ENCODE measurements at regions not wholly inside any gene's neighbourhood (a gene's known extent, or its start where the extent isn't known, plus 50 kb on each side); places are given as distances from the start of the nearest gene placed in this dataset.
"Not testable (repeated sequence)": the region's sequence is repeated elsewhere in the genome, so short reads cannot be mapped to it uniquely, and the experiment has no call there.

- H3K4me1 ChIP-seq (ENCODE audit: insufficient read depth, low read length); H3K9me3 ChIP-seq (ENCODE audit: low read depth, low read length); H3K4me3 ChIP-seq (ENCODE audit: low read length); H3K27me3 ChIP-seq (ENCODE audit: insufficient read depth, low read length): not testable (repeated sequence)
Observed at GRCh38 chr14:106365371-106365770, 839.0 kb downstream of the TMEM121 start.

- not testable (repeated sequence) for H3K27me3 ChIP-seq (ENCODE audit: insufficient read depth, low read length); H3K4me3 ChIP-seq (ENCODE audit: low read length); H3K9me3 ChIP-seq (ENCODE audit: low read depth, low read length); H3K4me1 ChIP-seq (ENCODE audit: insufficient read depth, low read length)
Observed at GRCh38 chr14:106365894-106366293, 839.5 kb downstream of the TMEM121 start.

DNA sequence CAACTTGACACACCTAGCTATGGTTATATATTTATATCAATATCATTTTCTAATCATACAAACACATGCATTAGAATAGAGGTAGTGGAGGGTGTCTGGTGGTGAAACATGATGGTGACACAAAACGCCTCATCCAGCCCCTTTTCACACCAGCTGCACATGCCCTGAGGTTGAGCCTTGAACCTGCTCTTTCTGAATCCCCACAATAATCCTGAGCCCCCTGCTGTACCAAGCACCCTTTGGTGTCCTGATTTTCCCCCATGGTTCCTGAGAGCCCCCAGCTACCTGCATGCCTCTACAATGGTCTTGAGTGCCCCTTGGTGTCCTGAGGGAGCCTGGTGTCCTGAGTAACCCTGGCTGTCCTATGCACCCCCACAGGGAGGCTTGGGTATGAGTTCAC, 840.6 kb downstream of the TMEM121 start:
- not testable (repeated sequence) for H3K4me3 ChIP-seq (ENCODE audit: low read length); H3K4me1 ChIP-seq (ENCODE audit: insufficient read depth, low read length); H3K9me3 ChIP-seq (ENCODE audit: low read depth, low read length); H3K27me3 ChIP-seq (ENCODE audit: insufficient read depth, low read length)

DNA sequence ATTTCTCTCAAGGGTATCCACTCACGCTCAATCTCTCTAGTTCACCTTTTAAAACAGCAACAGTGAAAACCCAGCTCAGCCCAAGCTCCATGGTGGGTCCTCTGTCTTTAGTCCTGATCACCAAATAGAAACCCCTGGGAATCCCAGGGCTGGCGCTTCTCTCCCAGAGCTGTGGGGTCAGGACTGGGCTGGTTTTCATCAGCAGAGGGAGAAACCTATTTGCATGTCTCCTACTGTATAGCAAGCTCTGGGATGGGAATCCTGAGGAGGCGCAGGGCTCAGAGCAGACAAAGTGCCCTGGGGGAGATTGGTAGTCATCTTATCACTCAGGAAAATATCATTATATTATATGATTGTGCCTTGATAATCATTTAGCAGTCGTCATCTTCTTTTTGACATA, 843.1 kb downstream of the TMEM121 start:
- H3K4me1 ChIP-seq (ENCODE audit: insufficient read depth, low read length); H3K27me3 ChIP-seq (ENCODE audit: insufficient read depth, low read length); H3K4me3 ChIP-seq (ENCODE audit: low read length); H3K9me3 ChIP-seq (ENCODE audit: low read depth, low read length): not testable (repeated sequence)

DNA sequence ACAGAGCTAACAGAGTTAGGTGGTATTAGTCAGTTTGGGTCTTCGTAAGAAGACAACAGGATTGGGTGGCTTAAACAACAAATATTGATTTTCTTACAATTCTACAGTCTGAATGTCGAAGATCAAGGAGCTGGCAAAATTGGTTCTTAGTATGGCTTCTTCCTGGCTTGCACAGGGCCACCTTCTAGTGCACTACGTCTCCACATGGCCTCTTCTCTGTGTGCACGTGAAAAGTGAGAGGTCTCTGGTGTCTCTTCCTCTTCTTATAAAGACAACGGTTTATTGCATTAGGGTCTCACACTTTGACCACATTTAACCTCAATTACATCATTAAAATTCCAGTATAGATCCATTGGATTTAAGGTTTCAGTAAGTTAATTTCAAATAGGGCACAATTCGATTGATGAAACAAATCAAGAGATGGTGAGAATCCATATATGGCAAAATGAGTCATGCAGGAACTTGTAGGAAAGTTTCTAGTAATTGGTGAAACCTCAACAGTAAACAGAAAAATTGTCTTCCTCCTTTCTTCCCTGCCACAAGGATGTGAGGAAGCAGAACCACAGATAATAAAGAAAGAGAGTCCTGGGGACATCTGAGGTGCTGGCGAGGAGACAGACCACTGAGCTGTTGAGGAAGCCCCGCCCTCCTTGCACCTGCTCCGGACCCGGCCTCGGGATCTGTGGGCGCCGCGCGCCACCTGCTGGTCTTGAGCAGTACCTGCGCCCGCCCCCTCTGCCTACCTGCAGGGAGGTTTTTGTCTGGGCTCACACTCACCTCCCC, 846.7 kb downstream of the TMEM121 start:
- Histone ChIP-seq H3K4me1 (ENCODE audit: insufficient read depth, low read length) (peaks cover 9% of the 10 kb centered on the region), H3K4me3 (ENCODE audit: low read length) (no peak overlapping the region), H3K9me3 (ENCODE audit: low read depth, low read length) (no peaks in the 10 kb centered on the region), H3K27me3 (ENCODE audit: insufficient read depth, low read length) (no peaks in the 10 kb centered on the region)

DNA sequence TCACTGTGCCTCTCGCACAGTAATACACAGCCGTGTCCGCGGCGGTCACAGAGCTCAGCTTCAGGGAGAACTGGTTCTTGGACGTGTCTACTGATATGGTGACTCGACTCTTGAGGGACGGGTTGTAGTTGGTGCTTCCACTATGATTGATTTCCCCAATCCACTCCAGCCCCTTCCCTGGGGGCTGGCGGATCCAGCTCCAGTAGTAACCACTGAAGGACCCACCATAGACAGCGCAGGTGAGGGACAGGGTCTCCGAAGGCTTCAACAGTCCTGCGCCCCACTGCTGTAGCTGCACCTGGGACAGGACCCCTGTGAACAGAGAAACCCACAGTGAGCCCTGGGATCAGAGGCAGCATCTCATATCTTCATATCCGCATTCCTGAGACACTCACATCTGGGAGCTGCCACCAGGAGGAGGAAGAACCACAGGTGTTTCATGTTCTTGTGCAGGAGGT, 847.3 kb downstream of the TMEM121 start:
- H3K4me1 ChIP-seq (ENCODE audit: insufficient read depth, low read length); H3K9me3 ChIP-seq (ENCODE audit: low read depth, low read length); H3K4me3 ChIP-seq (ENCODE audit: low read length); H3K27me3 ChIP-seq (ENCODE audit: insufficient read depth, low read length): not testable (repeated sequence)

GRCh38 chr14:106377432-106377831, 851.0 kb downstream of the TMEM121 start:
- H3K27me3 ChIP-seq (ENCODE audit: insufficient read depth, low read length): no peaks in the 10 kb centered on the region
- H3K4me1 ChIP-seq (ENCODE audit: insufficient read depth, low read length): peaks cover 9% of the 10 kb centered on the region
- no peaks in the 10 kb centered on the region for H3K9me3 ChIP-seq (ENCODE audit: low read depth, low read length)
- H3K4me3 ChIP-seq (ENCODE audit: low read length): no peak overlapping the region

DNA sequence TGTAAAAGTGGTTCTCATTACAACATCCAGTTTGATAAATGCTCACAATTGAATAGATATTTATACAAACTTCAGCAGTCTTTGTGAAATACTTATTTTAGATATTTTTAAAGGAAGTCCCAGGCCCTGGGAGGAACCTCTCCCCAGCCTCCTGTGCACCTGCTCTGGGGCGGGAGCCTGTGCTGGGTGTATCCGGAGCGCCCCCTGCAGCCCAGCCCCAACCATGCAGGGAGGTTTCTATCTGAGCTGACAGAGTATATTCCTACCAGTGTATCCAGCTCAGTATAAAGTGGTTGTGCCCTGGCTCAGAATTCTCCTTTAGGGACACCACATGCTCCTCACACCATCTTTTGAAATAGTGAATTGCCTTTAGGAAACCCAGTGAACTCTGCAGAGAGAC, 851.8 kb downstream of the TMEM121 start:
- H3K27me3 ChIP-seq (ENCODE audit: insufficient read depth, low read length): no peaks in the 10 kb centered on the region
- no peaks in the 10 kb centered on the region for H3K9me3 ChIP-seq (ENCODE audit: low read depth, low read length)
- peaks cover 9% of the 10 kb centered on the region for H3K4me1 ChIP-seq (ENCODE audit: insufficient read depth, low read length)
- H3K4me3 ChIP-seq (ENCODE audit: low read length): no peak overlapping the region

DNA sequence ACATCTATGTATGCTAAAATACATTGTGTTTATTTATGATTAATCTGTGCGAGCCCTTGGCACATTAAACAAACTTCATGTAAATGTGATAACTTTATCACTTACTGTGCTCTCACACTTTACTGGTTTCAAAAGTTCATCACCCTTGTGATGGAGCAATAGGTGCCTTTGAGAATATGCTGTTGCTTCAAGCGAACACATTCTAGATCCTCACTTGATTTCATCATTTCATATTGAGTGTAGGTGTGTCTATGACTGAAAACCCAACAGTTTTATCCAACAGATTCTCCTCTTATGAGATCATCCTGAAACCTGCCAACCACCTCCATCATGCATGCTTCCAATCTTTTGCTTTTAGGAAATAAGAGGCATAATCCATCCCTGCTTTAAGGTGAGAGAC, 854.4 kb downstream of the TMEM121 start:
- H3K4me3 ChIP-seq (ENCODE audit: low read length): no peak overlapping the region
- H3K4me1 ChIP-seq (ENCODE audit: insufficient read depth, low read length): no peaks in the 10 kb centered on the region
- H3K27me3 ChIP-seq (ENCODE audit: insufficient read depth, low read length): peaks cover 4% of the 10 kb centered on the region
- no peaks in the 10 kb centered on the region for H3K9me3 ChIP-seq (ENCODE audit: low read depth, low read length)

- H3K27me3 ChIP-seq (ENCODE audit: insufficient read depth, low read length); H3K4me3 ChIP-seq (ENCODE audit: low read length); H3K4me1 ChIP-seq (ENCODE audit: insufficient read depth, low read length); H3K9me3 ChIP-seq (ENCODE audit: low read depth, low read length): not testable (repeated sequence)
Observed at GRCh38 chr14:106389186-106389585, 862.8 kb downstream of the TMEM121 start.

- H3K4me3 ChIP-seq (ENCODE audit: low read length): no peak overlapping the region
- H3K9me3 ChIP-seq (ENCODE audit: low read depth, low read length): no peaks in the 10 kb centered on the region
- no peaks in the 10 kb centered on the region for H3K4me1 ChIP-seq (ENCODE audit: insufficient read depth, low read length)
- H3K27me3 ChIP-seq (ENCODE audit: insufficient read depth, low read length): no peaks in the 10 kb centered on the region
Observed at GRCh38 chr14:106390401-106390800, 864.0 kb downstream of the TMEM121 start.

DNA sequence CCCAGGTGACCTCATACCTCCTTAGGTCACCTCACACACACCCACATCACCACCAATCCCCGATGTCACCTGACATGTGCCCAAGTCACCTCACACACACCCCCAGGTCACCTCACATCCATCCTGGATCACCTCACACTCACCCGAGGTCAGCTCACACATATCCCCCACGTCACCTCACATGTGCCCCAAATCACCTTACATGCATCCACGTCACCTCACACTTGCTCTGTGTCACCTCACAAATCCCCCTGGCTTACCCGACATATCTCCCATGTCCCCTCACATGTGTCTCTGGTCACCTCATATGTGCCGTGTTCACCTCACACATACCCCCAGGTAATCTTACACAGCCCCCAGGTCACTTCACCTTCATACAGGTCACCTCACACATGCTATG, 864.6 kb downstream of the TMEM121 start:
- Histone ChIP-seq H3K4me1 (ENCODE audit: insufficient read depth, low read length) (no peaks in the 10 kb centered on the region), H3K27me3 (ENCODE audit: insufficient read depth, low read length) (no peaks in the 10 kb centered on the region), H3K9me3 (ENCODE audit: low read depth, low read length) (no peaks in the 10 kb centered on the region), H3K4me3 (ENCODE audit: low read length) (no peak overlapping the region)

DNA sequence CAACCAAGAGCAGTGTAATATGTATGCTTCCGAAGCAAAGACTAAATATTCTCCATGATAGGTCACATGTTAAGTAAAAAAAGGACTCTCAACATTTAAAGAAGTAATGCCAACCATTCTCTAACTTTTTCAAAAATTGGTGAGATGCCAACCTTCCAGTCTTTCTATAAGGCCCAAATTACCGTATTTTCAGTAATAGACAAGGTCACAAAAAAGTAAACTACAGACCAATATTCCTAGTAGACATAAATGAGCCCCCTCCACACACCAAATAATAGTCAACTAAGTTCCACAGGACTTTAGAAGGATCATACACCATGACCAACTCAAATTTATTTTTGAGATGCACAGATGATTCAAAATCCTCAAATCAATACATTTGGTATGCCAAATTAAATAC, 867.4 kb downstream of the TMEM121 start:
- no peaks in the 10 kb centered on the region for H3K27me3 ChIP-seq (ENCODE audit: insufficient read depth, low read length)
- H3K4me1 ChIP-seq (ENCODE audit: insufficient read depth, low read length): no peaks in the 10 kb centered on the region
- H3K9me3 ChIP-seq (ENCODE audit: low read depth, low read length): no peaks in the 10 kb centered on the region
- no peak overlapping the region for H3K4me3 ChIP-seq (ENCODE audit: low read length)

DNA sequence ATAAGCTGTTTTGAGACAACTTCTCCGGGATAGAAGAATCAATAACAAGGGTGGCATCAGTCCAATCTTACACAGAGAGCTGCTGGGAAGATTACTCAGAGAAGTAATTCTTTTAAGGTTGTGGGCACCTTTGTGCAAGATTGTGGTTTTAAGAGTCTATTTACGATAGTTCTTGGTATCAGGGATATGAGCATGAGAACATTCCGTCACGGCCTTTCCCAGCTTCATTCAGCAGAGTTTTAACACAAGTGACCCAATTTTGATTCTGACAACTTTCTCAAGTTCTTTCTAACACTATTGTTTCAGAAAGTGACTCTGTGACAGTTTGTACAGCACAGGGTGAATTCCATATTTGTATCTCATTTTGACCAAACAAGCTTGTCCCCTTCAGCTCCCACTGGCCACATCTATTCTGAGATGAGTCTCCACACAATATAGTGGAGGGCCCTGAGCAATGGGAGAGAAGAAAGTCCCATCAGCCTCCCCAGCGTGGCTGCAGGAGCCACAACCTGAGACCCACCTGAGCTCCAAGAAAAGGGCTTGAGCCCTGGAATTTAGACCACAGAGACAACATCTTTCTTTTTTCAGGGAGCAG, 869.2 kb downstream of the TMEM121 start:
- Histone ChIP-seq H3K9me3 (ENCODE audit: low read depth, low read length) (no peaks in the 10 kb centered on the region), H3K27me3 (ENCODE audit: insufficient read depth, low read length) (no peaks in the 10 kb centered on the region), H3K4me3 (ENCODE audit: low read length) (no peak overlapping the region), H3K4me1 (ENCODE audit: insufficient read depth, low read length) (no peaks in the 10 kb centered on the region)

- H3K4me1 ChIP-seq (ENCODE audit: insufficient read depth, low read length): no peaks in the 10 kb centered on the region
- H3K27me3 ChIP-seq (ENCODE audit: insufficient read depth, low read length): no peaks in the 10 kb centered on the region
- H3K9me3 ChIP-seq (ENCODE audit: low read depth, low read length): no peaks in the 10 kb centered on the region
- H3K4me3 ChIP-seq (ENCODE audit: low read length): no peak overlapping the region
Observed at GRCh38 chr14:106396999-106397398, 870.6 kb downstream of the TMEM121 start.

GRCh38 chr14:106398931-106399331, 872.5 kb downstream of the TMEM121 start:
- H3K4me1 ChIP-seq (ENCODE audit: insufficient read depth, low read length); H3K4me3 ChIP-seq (ENCODE audit: low read length); H3K27me3 ChIP-seq (ENCODE audit: insufficient read depth, low read length); H3K9me3 ChIP-seq (ENCODE audit: low read depth, low read length): not testable (repeated sequence)

Measured in mononuclear cell (primary cell).